Hepatocyte (in vitro differentiated cells): ENCODE measurements at regions not wholly inside any gene's neighbourhood (a gene's known extent, or its start where the extent isn't known, plus 50 kb on each side); places are given as distances from the start of the nearest gene placed in this dataset.

Experiments used
- DNase-seq: peaks from one replicate; pipeline ENCODE4 v3.0.0-alpha.2; 2016; ENCODE audit warnings: low spot score
- H2AFZ ChIP-seq: fragments of 200-600 bp; sonication (generic); 2 replicates; pipeline ENCODE4 v1.6.0; 2016; ENCODE audit warnings: antibody characterized with exemption, mild to moderate bottlenecking
- H3K27ac ChIP-seq: fragments of 200-600 bp; sonication (generic); 2 replicates; pipeline ENCODE4 v1.5.1; 2016; ENCODE audit warnings: mild to moderate bottlenecking
- H3K27me3 ChIP-seq: fragments of 200-600 bp; sonication (generic); 2 replicates; pipeline ENCODE4 v1.6.1; 2016
- H3K36me3 ChIP-seq: fragments of 200-600 bp; sonication (generic); replicated peaks from 2 replicates; pipeline ENCODE4 v1.5.1; 2016; ENCODE audit warnings: low read depth; ENCODE audit not compliant: insufficient read depth
- H3K4me1 ChIP-seq: fragments of 200-600 bp; sonication (generic); 2 replicates; pipeline ENCODE4 v1.5.1; 2016; ENCODE audit warnings: mild to moderate bottlenecking, moderate library complexity; ENCODE audit not compliant: insufficient read depth
- H3K4me2 ChIP-seq: fragments of 200-600 bp; sonication (generic); 2 replicates; pipeline ENCODE4 v1.6.0; 2016
- H3K4me3 ChIP-seq: fragments of 200-600 bp; sonication (generic); 2 replicates; pipeline ENCODE4 v1.5.1; 2016; ENCODE audit warnings: mild to moderate bottlenecking
- H3K79me2 ChIP-seq: fragments of 200-600 bp; sonication (generic); 2 replicates; pipeline ENCODE4 v1.6.0; 2017; ENCODE audit warnings: mild to moderate bottlenecking
- H3K9me2 ChIP-seq: fragments of 200-600 bp; sonication (generic); replicated peaks from 2 replicates; pipeline ENCODE4 v1.6.0; 2017; ENCODE audit warnings: mild to moderate bottlenecking; ENCODE audit not compliant: insufficient read depth
- H3K9me3 ChIP-seq: fragments of 200-600 bp; sonication (generic); 2 replicates; pipeline ENCODE4 v1.5.1; 2016; ENCODE audit warnings: low read depth, mild to moderate bottlenecking
- H4K20me1 ChIP-seq: fragments of 200-600 bp; sonication (generic); 2 replicates; pipeline ENCODE4 v1.6.0; 2016; ENCODE audit warnings: mild to moderate bottlenecking; ENCODE audit not compliant: insufficient read depth, poor library complexity, severe bottlenecking
- EZH2 ChIP-seq: fragments of 200-600 bp; sonication (generic); IDR thresholded peaks from 2 replicates; pipeline ENCODE4 v1.6.1; 2016; ENCODE audit warnings: antibody characterized with exemption, mild to moderate bottlenecking, borderline replicate concordance
- EZH2phosphoT487 ChIP-seq: fragments of 200-600 bp; sonication (generic); IDR thresholded peaks from one replicate; pipeline ENCODE4 v1.6.1; 2018; ENCODE audit warnings: antibody characterized with exemption, mild to moderate bottlenecking, low read depth, moderate library complexity; ENCODE audit not compliant: unreplicated experiment, severe bottlenecking
- WGBS: methylation state at CpG from one replicate; pipeline ENCODE4 v1.1.6; 2016; ENCODE audit warnings: low lambda C conversion rate; ENCODE audit errors: missing lambda C conversion rate; 5-methylcytosine and 5-hydroxymethylcytosine counted together
- TF ChIP-seq, protein P1 (sequence below): fragments of 200-600 bp; sonication (generic); IDR thresholded peaks from 2 replicates; pipeline ENCODE4 v1.5.1; 2016; ENCODE audit warnings: antibody characterized with exemption, mild to moderate bottlenecking; ENCODE audit not compliant: poor library complexity

DNA sequence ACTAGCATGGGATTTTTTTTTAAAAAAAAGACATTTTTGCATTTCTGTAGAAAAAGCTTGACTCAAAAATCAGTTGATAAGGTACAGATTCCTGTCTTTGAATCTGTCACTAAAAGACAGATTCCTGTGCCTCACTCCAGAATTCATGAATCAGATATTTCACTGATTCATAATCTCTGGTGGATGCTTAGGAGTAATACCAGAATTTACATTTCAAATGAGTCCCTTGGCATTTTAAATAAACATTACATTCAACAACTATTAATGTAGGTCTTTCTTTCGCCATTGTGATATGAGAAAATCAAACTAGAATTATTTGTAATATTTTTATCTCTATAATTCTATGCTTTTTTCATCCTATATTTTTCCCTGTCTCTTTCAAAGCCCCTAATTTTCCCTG lies 128.3 kb downstream of the APIP start:
- TF ChIP-seq EZH2phosphoT487 (no peak), EZH2 (no peak)
- TF ChIP-seq, protein P1, sequence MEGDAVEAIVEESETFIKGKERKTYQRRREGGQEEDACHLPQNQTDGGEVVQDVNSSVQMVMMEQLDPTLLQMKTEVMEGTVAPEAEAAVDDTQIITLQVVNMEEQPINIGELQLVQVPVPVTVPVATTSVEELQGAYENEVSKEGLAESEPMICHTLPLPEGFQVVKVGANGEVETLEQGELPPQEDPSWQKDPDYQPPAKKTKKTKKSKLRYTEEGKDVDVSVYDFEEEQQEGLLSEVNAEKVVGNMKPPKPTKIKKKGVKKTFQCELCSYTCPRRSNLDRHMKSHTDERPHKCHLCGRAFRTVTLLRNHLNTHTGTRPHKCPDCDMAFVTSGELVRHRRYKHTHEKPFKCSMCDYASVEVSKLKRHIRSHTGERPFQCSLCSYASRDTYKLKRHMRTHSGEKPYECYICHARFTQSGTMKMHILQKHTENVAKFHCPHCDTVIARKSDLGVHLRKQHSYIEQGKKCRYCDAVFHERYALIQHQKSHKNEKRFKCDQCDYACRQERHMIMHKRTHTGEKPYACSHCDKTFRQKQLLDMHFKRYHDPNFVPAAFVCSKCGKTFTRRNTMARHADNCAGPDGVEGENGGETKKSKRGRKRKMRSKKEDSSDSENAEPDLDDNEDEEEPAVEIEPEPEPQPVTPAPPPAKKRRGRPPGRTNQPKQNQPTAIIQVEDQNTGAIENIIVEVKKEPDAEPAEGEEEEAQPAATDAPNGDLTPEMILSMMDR = no peak
- H4K20me1 ChIP-seq = no peaks in the 10 kb centered on the region
- H3K9me3 ChIP-seq = no peaks in the 10 kb centered on the region
- no peaks in the 10 kb centered on the region for H3K36me3 ChIP-seq
- H3K4me3 ChIP-seq = no peak overlapping the region
- H3K4me2 ChIP-seq = no peak overlapping the region
- H3K27ac ChIP-seq = no peak overlapping the region
- no peaks in the 10 kb centered on the region for H3K9me2 ChIP-seq
- DNase-seq = no peak
- H3K27me3 ChIP-seq = no peaks in the 10 kb centered on the region
- no peaks in the 10 kb centered on the region for H3K79me2 ChIP-seq
- no peaks in the 10 kb centered on the region for H3K4me1 ChIP-seq
- WGBS = 96% methylated on average over 1 of the region's 1 CpG
- H2AFZ ChIP-seq = no peak overlapping the region

DNA sequence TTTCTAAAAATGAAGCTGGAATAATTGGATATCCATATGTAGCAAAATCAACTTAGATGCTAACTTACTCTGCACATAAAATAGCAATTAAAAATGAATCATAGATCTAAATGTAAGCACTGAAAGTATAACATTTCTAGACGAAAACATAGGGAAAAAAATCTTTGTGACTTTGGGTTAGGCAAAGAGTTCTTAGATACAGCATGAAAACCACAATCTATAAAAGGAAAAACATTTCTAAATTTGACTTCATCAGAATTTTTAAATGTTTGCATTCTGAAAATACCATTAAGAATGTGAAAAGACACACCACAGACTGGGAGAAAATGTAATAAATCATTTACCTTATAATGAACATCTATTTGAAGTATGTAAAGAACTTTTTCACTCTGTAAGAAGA lies 128.8 kb downstream of the APIP start:
- Histone ChIP-seq H3K27me3 (no peaks in the 10 kb centered on the region), H3K27ac (no peak overlapping the region), H2AFZ (no peak overlapping the region), H3K9me2 (no peaks in the 10 kb centered on the region), H3K9me3 (no peaks in the 10 kb centered on the region), H4K20me1 (no peaks in the 10 kb centered on the region), H3K4me1 (no peaks in the 10 kb centered on the region), H3K36me3 (no peaks in the 10 kb centered on the region), H3K4me2 (no peak overlapping the region), H3K79me2 (no peaks in the 10 kb centered on the region), H3K4me3 (no peak overlapping the region)
- TF ChIP-seq EZH2phosphoT487 = no peak
- TF ChIP-seq EZH2 = no peak
- TF ChIP-seq, protein P1 = no peak
- 74% methylated on average over 1 of the region's 1 CpG for WGBS
- DNase-seq = no peak

DNA sequence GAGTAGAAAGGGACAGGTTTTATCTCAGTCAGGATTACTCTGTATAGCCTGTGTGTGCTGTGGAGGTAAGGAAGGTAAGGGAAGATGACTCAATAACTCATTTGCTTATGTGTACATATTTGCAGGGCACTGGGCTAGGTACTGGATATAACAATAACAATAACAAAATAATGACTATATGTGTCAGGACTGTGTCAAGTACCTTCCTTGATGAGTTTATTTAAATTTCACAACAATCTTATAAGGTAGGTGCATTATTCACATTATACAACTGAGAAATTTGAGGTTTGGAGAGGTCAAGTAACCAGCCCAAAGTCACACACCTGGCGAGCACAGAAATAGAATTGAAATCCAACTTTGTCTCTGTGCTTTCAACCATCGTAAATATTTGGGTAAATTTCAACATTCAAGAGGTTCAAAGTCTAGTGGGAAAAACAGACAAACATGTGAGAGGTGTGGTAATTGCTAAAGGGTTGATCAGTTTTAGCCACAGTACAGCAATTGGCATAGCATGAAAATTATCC lies 131.8 kb downstream of the APIP start:
- Histone ChIP-seq H3K4me3 (no peak overlapping the region), H3K4me1 (no peaks in the 10 kb centered on the region), H3K9me2 (no peaks in the 10 kb centered on the region), H3K27me3 (no peaks in the 10 kb centered on the region), H4K20me1 (no peaks in the 10 kb centered on the region), H3K79me2 (no peaks in the 10 kb centered on the region), H3K4me2 (no peak overlapping the region), H3K36me3 (no peaks in the 10 kb centered on the region), H3K27ac (peak overlapping the region; percentile 67), H2AFZ (no peak overlapping the region), H3K9me3 (no peaks in the 10 kb centered on the region)
- WGBS = 71% methylated on average over 2 of the region's 2 CpGs
- TF ChIP-seq EZH2 = no peak
- TF ChIP-seq, protein P1 = no peak
- TF ChIP-seq EZH2phosphoT487 = no peak
- DNase-seq = no peak
